Endometrium (tissue), 2 donors: ENCODE measurements at regions not wholly inside any gene's neighbourhood (a gene's known extent, or its start where the extent isn't known, plus 50 kb on each side); places are given as distances from the start of the nearest gene placed in this dataset.

ENCODE experiments used
- FAIRE-seq: peaks from 2 replicates; lab custom pipeline; 2012; peaks lifted over from hg19 to GRCh38; lab: Jason Lieb, UNC
- donor health status: control.
- donor health status: control.

DNA sequence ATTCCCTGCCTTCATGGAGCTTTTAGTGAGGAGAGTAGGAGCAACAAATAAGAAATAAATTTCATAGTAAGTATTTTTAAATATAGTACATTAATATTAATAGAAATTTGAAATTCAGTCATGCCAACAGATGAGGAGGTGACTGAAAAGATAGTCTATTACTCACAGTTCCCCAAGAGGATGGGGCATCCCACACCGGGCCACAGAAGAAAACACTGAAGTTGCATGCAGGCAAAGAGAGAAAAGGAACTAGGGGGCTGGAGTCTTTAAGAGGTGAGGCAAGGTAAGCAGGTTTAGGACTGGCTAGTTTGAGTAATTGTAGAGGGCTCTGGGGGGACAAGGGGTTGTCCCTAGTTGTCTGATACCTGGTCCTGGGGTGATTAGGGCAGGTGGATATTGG, 120.1 kb upstream of the UMPS start:
- no peak for FAIRE-seq

DNA sequence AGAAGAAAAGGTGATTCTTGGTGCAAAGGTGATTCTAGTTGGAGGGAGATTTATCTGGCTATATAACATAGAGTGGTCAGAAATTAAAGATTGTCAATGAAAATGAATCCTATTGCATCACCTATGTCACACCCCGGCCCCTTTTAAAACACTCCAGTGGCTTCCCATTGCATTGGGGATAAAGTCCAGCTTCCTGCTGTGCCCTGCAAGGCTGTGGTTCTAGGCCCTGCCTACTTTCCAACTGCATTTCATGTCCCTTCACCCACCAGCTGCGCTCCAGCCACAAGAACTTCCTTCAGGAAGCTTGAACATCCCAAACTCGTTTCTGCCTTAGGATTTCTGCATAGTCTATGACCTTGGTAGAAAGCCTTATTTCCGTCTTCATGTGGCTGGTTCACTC, 118.7 kb upstream of the UMPS start:
- FAIRE-seq, result no peak

- FAIRE-seq, result no peak
Observed at GRCh38 chr3:124615896-124616543, 114.2 kb upstream of the UMPS start.

DNA sequence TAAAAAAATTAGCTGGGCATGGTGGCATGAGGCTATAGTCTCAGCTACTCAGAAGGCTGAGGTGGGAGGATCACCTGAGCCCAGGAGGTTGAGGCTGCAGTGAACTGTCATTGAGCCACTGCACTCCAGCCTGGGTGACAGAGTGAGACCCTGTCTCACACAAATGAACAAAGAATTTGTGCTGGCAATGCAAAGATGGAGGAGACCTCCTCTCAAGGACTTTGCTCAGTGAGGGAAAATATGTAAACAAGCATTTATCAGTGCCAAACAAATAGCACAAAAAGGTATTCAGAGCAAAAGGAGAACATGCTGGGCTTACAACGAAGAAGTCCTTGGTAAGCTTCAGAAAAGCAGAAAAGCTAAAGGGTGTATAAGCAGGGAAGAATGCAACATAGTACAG, 113.1 kb upstream of the UMPS start:
- FAIRE-seq, result no peak

GRCh38 chr3:124619887-124620599, 110.2 kb upstream of the UMPS start:
- FAIRE-seq, result no peak

- no peak for FAIRE-seq
Observed at GRCh38 chr3:124620600-124621063, 109.6 kb upstream of the UMPS start.

DNA sequence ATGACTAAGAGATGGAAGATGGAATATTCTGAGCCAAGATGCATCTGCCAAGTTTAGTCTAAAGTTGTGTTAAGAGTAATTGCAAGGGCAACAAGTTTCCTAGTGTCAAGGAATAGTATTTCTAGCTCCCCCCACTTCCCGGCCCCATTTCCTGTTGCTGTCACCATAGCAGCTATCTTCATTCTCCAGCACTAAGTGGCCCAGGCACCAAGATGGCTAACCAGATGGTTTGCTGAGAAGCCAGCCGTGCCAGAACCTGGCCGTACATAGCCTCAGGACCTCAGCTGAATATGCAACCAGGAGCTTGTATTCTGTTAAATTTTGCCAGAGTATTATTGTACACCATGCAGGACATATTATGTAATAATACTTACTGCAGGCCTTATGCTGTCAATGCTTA, 108.8 kb upstream of the UMPS start:
- no peak for FAIRE-seq

DNA sequence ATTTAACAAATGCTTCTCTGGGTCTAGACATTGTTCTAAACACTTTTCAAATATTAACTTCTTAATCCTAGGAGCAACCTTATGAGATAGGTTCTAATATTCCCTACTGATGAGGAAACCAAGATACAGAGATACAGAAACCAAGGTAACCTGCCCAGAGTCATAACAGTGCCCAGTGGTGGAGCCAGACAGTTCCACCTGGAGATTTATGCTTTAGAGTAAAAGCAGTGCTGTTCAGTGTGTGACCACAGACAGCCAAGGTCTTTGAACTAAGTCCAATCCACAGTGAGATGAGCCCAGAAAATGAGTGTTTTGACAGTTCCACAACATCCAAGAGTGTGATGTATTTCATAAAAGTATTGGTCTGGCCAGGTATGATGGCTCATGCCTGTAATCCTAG, 105.2 kb upstream of the UMPS start:
- FAIRE-seq, result no peak

DNA sequence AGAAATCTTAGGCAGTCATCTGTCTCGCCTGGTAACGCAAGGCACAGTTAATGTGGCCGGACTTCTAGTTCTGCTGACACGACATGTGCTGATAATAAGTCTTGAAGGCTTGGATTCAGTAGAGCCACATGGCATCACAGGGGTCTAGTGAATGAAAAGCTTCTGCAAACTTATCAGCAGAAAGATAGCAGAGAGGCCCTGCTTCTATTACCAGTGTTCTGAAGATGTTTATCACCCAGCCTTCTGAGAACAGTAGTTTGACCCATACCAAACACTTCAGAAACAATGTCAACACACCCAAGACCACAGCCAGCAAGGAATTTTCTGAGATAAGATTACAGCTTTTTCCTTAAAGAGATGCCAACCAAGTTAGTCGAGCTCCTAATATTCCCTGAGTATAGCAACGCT, 102.7 kb upstream of the UMPS start:
- no peak for FAIRE-seq

DNA sequence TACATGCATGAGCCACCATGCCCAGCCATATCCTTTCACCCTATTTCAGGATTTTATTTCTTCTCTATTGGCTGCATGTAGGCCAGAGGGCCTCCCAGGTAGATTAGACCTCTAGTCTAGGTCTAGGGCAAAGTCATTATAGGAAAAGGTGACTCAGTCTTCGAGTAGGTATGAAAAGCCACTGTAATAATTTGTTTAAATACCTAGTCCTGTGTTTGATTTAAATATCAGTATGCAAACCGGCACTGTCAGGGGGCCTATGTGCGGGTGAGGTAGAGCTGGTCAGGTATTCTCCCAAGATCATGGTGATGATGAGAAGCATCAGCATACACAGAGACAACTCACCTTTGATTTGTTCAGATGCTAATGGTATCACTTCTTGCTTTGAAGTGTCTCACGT, 101.4 kb upstream of the UMPS start:
- FAIRE-seq, result no peak

DNA sequence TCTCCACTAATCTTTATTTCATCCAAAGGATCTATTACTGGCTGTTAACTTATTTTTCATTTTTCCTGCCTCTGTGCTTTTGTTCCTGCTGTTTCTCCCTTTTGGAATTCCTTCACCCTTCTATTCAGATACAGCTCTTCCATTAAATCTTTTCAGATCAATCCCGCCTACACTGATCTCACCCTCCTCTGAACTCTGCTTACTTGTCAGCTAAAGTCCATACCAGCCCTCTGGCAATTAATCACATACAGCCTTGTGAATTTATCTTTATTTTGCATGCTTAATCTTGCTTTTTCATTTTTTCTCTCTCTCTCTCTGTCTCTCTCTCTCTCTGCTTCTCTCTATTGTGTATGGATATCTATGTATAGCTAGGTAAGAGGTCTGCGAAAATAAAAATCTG, 100.8 kb upstream of the UMPS start:
- no peak for FAIRE-seq

GRCh38 chr3:124630960-124631359, 99.3 kb upstream of the UMPS start:
- FAIRE-seq, result no peak

GRCh38 chr3:124631727-124632126, 98.5 kb upstream of the UMPS start:
- no peak for FAIRE-seq

- no peak for FAIRE-seq
Observed at GRCh38 chr3:124632566-124633140, 97.6 kb upstream of the UMPS start.

DNA sequence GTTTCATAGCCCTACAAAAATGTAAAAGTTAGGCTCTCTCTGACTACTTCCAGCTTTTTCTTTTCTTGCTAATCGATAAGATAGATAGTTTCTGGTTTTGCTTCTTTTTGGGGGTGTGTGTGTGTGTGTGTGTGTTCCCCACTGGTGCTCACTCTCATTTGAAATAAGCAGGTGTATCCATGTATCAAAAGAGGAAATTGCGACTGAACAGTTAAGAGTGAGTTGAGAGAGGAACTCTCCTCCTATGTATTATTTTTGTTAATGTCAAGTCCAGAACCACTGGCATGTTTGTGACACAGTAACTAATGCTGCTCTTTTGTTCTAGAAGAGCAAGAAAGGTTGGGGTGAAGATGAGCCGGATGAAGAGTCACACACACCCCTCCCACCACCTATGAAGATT, 96.7 kb upstream of the UMPS start:
- FAIRE-seq, result no peak

- FAIRE-seq, result no peak
Observed at GRCh38 chr3:124634210-124635168, 95.8 kb upstream of the UMPS start.

- FAIRE-seq, result no peak
Observed at GRCh38 chr3:124635169-124635539, 95.1 kb upstream of the UMPS start.

GRCh38 chr3:124636101-124636862, 94.0 kb upstream of the UMPS start:
- no peak for FAIRE-seq

- no peak for FAIRE-seq
Observed at GRCh38 chr3:124636863-124637296, 93.4 kb upstream of the UMPS start.

GRCh38 chr3:124639406-124640237, 90.6 kb upstream of the UMPS start:
- no peak for FAIRE-seq
